ENCODE measurements at regions not wholly inside any gene's neighbourhood (a gene's known extent, or its start where the extent isn't known, plus 50 kb on each side); places are given as distances from the start of the nearest gene placed in this dataset. TPM values are rescaled to one million over a fixed set of nuclear protein-coding genes. Genes with fewer than 3 reads are reported as not detected.

DNA sequence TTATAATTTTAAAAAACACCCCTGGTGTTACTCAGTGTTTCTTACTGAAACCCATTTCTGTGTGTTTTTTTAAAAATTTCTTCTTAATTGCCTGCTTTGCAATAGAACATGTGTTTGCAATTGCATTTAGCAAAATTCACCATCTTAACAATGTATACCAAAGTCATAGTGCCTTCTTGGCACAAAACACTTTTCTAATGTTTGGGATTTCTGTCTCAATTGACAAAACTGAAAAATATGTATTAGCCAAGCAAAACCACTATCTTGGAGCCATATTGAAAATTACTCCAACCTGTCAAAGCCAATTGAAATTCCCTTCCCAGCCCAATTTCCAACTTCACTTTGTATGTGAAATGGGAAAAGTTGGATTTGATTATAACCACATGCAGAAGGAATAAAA lies 88.4 kb upstream of the RSPO3 start:
- DNase-seq, result no peak
- H3K9me3 Mint-ChIP-seq (ENCODE audit: low read depth), result no peaks in the 10 kb centered on the region
- ATAC-seq, result no peak
- ChIA-PET CTCF (no interaction called here), POLR2A (no interaction called here)
- H3K27ac Mint-ChIP-seq, result no peak overlapping the region
- H3K36me3 Mint-ChIP-seq (ENCODE audit: low read depth), result no peaks in the 10 kb centered on the region
- H3K27me3 Mint-ChIP-seq, result no peaks in the 10 kb centered on the region
- no peaks in the 10 kb centered on the region for H3K4me1 Mint-ChIP-seq
- intact Hi-C loops (cut with DNase I, micrococcal nuclease), result no loop called here
- H3K4me3 Mint-ChIP-seq, result no peak overlapping the region

DNA sequence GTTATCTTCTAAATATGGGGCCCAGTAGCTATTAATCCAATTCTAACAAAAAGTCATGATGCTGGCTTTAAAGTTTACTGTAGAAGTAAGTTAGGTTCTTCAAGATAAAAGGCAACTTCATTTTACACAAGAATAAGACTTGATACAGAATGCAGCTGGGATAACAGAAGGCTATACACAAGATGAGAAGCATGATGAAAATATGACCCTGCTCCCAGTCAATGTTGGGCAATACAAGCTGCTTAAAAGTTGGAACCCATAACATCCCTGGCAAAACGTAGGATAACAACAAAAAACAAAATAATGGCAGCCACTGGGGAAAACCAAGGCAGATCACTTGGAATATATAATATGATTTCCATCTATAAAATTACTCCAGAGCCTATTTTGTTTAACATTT lies 87.6 kb upstream of the RSPO3 start:
- H3K27me3 Mint-ChIP-seq, result no peaks in the 10 kb centered on the region
- H3K36me3 Mint-ChIP-seq (ENCODE audit: low read depth), result no peaks in the 10 kb centered on the region
- ChIA-PET CTCF (no interaction called here), POLR2A (no interaction called here)
- H3K4me1 Mint-ChIP-seq, result no peaks in the 10 kb centered on the region
- ATAC-seq (no peak), DNase-seq (no peak)
- no peak overlapping the region for H3K27ac Mint-ChIP-seq
- intact Hi-C loops (cut with DNase I, micrococcal nuclease), result no loop called here
- no peak overlapping the region for H3K4me3 Mint-ChIP-seq
- no peaks in the 10 kb centered on the region for H3K9me3 Mint-ChIP-seq (ENCODE audit: low read depth)

DNA sequence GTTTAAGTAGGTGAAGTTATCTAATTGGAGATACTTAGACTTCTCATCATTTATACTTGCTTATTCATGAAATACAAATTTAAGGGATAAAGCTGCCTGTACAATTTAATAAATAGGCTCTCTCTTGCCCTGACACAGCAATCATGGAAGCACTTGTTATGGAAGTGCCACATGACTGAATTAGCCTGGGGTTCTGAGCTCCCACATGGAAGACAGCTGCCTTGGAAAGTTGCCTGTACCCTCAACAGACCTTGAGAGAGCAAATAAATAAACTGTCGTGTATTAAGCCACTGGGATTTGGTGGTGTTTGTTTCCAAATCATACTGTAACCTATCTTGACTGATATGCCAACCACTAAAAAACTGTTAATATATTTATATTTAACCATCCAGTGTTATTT lies 87.0 kb upstream of the RSPO3 start:
- Mint-ChIP-seq H3K4me3 (no peak overlapping the region), H3K27me3 (no peaks in the 10 kb centered on the region), H3K36me3 (ENCODE audit: low read depth) (no peaks in the 10 kb centered on the region), H3K9me3 (ENCODE audit: low read depth) (no peaks in the 10 kb centered on the region), H3K27ac (no peak overlapping the region), H3K4me1 (no peaks in the 10 kb centered on the region)
- DNase-seq, result no peak
- CTCF ChIA-PET, result no interaction called here
- no peak for ATAC-seq
- intact Hi-C loops (cut with DNase I, micrococcal nuclease), result no loop called here
- POLR2A ChIA-PET, result no interaction called here

DNA sequence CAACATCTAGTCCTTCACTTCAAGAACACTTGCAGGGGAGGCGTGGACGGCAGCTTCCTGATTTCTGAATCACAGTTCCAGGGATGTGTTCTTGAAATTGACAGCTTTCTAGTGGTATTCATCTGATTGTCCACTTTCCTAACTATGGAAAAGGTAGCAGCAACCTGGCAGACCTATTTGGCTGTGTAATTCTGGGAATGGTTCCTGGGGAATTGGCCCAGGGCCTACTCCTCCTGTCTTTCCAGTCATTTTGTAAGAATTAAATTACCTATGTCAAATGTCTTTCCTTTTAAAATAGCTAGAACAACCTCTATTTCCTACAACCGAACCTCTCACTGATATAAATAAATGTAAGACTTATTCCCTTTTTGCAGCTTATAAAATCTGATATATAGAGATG lies 85.5 kb upstream of the RSPO3 start:
- Mint-ChIP-seq H3K9me3 (ENCODE audit: low read depth) (no peaks in the 10 kb centered on the region), H3K4me3 (no peak overlapping the region), H3K36me3 (ENCODE audit: low read depth) (no peaks in the 10 kb centered on the region), H3K27me3 (no peaks in the 10 kb centered on the region), H3K27ac (no peak overlapping the region), H3K4me1 (no peaks in the 10 kb centered on the region)
- POLR2A ChIA-PET, result no interaction called here
- CTCF ChIA-PET, result interaction anchor here (0.8 kb wide), 1 partner anchor 482 kb away, joined by 3 read pairs; no protein-coding TSS in a partner anchor
- DNase-seq (no peak), ATAC-seq (no peak)
- intact Hi-C loops (cut with DNase I, micrococcal nuclease), result no loop called here

DNA sequence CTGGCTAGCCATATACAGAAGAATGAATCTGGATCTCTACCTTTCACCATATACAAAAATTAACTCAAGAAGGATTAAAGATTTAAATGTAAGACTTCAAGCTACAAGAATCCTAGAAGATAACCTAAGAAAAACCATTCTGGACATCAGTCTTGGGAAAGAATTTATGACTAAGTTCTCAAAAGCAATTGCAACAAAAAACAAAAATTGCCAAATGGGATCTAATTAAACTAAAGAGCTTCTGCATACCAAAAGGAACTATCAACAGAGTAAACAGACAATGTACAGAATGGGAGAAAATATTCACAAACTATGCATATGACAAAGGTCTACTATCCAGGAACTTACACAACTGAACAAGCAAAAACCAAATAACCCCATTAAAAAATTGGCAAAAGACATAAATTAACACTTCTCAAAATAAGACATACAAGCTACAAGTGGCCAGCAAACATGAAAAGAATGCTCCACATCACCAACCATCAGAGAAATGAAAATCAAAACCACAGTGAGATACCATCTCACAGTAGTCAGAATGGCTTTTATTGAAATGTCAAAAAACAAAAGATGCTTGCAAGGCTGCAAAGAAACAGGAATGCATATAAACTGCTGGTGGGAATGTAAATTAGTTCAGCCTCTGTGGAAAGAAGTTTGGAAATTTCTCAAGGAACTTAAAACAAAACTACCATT lies 66.8 kb upstream of the RSPO3 start:
- POLR2A ChIA-PET, result no interaction called here
- intact Hi-C loops (cut with DNase I, micrococcal nuclease), result no loop called here
- Mint-ChIP-seq H3K4me3 (no peak overlapping the region), H3K27me3 (no peaks in the 10 kb centered on the region), H3K9me3 (ENCODE audit: low read depth) (peaks cover 1% of the 10 kb centered on the region), H3K36me3 (ENCODE audit: low read depth) (no peaks in the 10 kb centered on the region), H3K4me1 (no peaks in the 10 kb centered on the region), H3K27ac (no peak overlapping the region)
- ATAC-seq, result no peak
- DNase-seq, result no peak
- CTCF ChIA-PET, result no interaction called here

DNA sequence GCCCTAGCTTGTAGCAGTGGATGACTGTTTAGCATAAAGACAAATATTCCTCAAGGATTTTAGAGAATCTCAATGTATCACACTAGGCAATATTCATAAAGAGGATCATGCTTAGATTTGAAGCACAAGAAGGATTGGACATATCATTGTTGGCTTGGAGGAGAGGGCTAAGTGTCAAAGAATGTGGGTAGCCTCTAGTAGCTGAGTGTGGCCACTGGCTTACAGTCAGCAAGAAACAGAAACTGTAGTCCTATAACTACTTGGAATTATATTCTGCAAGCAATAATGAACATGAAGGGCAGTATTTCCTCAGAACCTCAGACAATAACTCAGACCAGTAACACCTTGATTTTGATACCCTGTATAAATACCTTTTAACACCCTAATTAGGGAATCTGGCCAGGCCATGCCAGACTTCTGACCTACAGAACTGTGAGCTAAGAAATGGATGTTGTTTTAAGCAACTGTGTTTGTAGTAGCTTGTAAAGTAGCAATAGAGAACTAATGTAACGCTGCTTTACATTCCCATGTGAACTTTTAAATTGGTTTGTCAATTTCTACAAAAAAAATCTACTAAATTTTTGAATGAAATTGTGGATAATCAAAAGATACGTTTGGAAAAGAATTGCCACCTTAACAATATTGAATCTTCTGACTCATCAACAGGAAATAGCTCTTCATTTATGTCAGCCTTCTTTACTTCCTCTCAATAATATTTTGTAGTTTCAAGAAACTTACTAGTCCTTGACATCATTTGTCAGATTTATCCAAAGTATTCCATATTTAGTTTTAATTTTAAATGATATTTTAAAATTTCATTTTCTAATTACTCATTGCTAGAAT lies 65.2 kb upstream of the RSPO3 start:
- intact Hi-C loops (cut with DNase I, micrococcal nuclease), result no loop called here
- no peaks in the 10 kb centered on the region for H3K27me3 Mint-ChIP-seq
- H3K4me3 Mint-ChIP-seq, result no peak overlapping the region
- no peaks in the 10 kb centered on the region for H3K36me3 Mint-ChIP-seq (ENCODE audit: low read depth)
- no peaks in the 10 kb centered on the region for H3K4me1 Mint-ChIP-seq
- H3K9me3 Mint-ChIP-seq (ENCODE audit: low read depth), result peaks cover 1% of the 10 kb centered on the region
- no peak for DNase-seq
- no peak for ATAC-seq
- H3K27ac Mint-ChIP-seq, result no peak overlapping the region
- POLR2A ChIA-PET, result no interaction called here
- CTCF ChIA-PET, result no interaction called here

DNA sequence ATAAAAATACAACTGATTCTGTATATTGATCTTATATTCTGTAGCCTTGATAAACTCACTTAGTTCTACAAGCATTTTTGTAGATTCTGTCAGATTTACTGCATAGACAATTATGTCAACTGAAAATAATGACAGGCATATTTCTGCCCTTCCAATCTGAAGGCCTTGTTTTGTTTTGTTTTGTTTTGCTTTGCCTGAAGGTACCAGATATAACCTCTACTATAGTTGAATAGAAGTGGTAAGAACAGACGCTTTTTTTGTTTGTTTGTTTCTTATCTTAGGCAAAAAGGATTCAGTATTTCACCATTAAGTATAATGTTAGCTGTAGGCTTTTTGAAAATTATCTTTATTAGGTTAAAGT lies 64.6 kb upstream of the RSPO3 start:
- Mint-ChIP-seq H3K27me3 (no peaks in the 10 kb centered on the region), H3K4me1 (no peaks in the 10 kb centered on the region), H3K36me3 (ENCODE audit: low read depth) (no peaks in the 10 kb centered on the region), H3K27ac (no peak overlapping the region), H3K4me3 (no peak overlapping the region), H3K9me3 (ENCODE audit: low read depth) (peaks cover 1% of the 10 kb centered on the region)
- no peak for ATAC-seq
- CTCF ChIA-PET, result no interaction called here
- POLR2A ChIA-PET, result no interaction called here
- DNase-seq, result no peak
- intact Hi-C loops (cut with DNase I, micrococcal nuclease), result no loop called here

DNA sequence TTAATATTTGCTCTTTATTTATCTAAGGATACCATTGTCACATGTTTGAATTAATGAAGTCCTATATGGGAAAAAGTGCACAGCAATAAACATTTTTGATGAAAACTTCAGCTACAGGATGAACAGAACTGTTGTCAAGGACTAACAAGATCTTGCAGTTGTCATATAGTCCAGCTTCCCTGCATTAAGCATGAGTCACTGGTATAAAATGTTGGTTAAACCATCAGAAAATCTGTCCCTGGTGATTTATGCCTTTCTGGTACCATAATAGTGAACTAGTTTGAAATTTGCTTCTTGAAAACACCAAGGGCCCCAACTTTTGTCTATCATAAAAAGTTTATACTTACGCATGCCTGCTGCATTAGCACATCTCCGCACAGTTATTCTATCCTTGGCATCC lies 60.4 kb upstream of the RSPO3 start:
- H3K36me3 Mint-ChIP-seq (ENCODE audit: low read depth), result no peaks in the 10 kb centered on the region
- no peaks in the 10 kb centered on the region for H3K27me3 Mint-ChIP-seq
- no peaks in the 10 kb centered on the region for H3K9me3 Mint-ChIP-seq (ENCODE audit: low read depth)
- H3K27ac Mint-ChIP-seq, result no peak overlapping the region
- no peak overlapping the region for H3K4me3 Mint-ChIP-seq
- ATAC-seq (no peak), DNase-seq (no peak)
- intact Hi-C loops (cut with DNase I, micrococcal nuclease), result no loop called here
- ChIA-PET CTCF (no interaction called here), POLR2A (no interaction called here)
- no peaks in the 10 kb centered on the region for H3K4me1 Mint-ChIP-seq

DNA sequence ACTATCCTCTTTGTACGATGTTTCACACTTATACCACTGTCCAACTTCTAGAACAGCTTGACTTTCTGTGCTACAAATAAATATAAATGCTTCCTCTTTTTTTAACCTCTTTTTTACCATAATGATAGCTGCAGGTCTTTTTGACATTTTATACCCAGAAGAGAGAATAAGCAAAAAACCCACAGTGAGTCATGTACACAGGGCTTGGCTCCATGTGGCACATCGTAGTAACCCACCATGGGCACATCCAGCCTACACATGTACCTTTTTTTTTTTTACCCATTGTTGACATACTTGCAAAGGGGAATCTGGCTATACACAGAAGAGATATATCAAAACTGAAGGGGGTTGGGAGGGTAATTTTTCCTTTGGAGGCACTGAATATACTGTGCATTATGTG lies 59.5 kb upstream of the RSPO3 start:
- H3K36me3 Mint-ChIP-seq (ENCODE audit: low read depth), result no peaks in the 10 kb centered on the region
- no peaks in the 10 kb centered on the region for H3K4me1 Mint-ChIP-seq
- H3K27me3 Mint-ChIP-seq, result no peaks in the 10 kb centered on the region
- ChIA-PET POLR2A (no interaction called here), CTCF (no interaction called here)
- ATAC-seq, result no peak
- no peaks in the 10 kb centered on the region for H3K9me3 Mint-ChIP-seq (ENCODE audit: low read depth)
- no peak for DNase-seq
- no peak overlapping the region for H3K4me3 Mint-ChIP-seq
- intact Hi-C loops (cut with DNase I, micrococcal nuclease), result no loop called here
- H3K27ac Mint-ChIP-seq, result no peak overlapping the region

Small RNA genes in the stretch of these regions (microRNA-seq; reads per million reads assigned to microRNA genes)
- gene MIR588 (ENCODE audit: borderline replicate concordance), result not detected

All from activated CD4-positive, alpha-beta T cell treated with anti-CD3 and anti-CD28 coated beads for 36 hours (primary cell).